GM12872 (cell line): ENCODE measurements at regions not wholly inside any gene's neighbourhood (a gene's known extent, or its start where the extent isn't known, plus 50 kb on each side); places are given as distances from the start of the nearest gene placed in this dataset.

Source experiments
- TF ChIP-seq, protein P1 (sequence below): IDR thresholded peaks from 3 replicates; pipeline ENCODE4 v1.5.1; 2011; ENCODE audit warnings: low read depth, mild to moderate bottlenecking, low read length, moderate library complexity; ENCODE audit not compliant: insufficient read depth

GRCh38 chr20:48266571-48266970, 481.3 kb upstream of the SULF2 start:
- TF ChIP-seq, protein P1, sequence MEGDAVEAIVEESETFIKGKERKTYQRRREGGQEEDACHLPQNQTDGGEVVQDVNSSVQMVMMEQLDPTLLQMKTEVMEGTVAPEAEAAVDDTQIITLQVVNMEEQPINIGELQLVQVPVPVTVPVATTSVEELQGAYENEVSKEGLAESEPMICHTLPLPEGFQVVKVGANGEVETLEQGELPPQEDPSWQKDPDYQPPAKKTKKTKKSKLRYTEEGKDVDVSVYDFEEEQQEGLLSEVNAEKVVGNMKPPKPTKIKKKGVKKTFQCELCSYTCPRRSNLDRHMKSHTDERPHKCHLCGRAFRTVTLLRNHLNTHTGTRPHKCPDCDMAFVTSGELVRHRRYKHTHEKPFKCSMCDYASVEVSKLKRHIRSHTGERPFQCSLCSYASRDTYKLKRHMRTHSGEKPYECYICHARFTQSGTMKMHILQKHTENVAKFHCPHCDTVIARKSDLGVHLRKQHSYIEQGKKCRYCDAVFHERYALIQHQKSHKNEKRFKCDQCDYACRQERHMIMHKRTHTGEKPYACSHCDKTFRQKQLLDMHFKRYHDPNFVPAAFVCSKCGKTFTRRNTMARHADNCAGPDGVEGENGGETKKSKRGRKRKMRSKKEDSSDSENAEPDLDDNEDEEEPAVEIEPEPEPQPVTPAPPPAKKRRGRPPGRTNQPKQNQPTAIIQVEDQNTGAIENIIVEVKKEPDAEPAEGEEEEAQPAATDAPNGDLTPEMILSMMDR, result no peak

DNA sequence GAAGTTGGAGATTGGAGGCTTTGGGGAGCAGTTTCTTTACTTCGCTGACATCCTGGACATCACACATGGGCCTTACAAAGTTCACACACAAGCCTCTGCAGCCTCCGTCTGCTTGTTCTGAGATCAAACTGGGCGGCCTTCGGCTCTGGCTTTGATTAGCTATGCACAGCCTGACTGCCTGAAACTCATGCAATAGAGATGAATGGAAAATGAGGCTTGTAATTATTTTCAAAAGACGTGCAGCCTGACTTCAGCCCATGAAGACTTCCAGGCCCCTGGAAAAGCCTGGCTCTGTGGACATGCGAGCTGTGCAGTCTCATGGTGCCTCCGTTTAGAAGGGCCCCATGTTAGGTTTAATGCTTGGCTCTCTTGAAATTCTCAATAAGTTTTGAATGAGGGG, 480.5 kb upstream of the SULF2 start:
- TF ChIP-seq, protein P1, result no peak

- TF ChIP-seq, protein P1, result no peak
Measured at GRCh38 chr20:48262955-48263354, 477.7 kb upstream of the SULF2 start.

- TF ChIP-seq, protein P1, result no peak
Measured at GRCh38 chr20:48262466-48262865, 477.2 kb upstream of the SULF2 start.

GRCh38 chr20:48261398-48261910, 476.2 kb upstream of the SULF2 start:
- TF ChIP-seq, protein P1, result no peak

DNA sequence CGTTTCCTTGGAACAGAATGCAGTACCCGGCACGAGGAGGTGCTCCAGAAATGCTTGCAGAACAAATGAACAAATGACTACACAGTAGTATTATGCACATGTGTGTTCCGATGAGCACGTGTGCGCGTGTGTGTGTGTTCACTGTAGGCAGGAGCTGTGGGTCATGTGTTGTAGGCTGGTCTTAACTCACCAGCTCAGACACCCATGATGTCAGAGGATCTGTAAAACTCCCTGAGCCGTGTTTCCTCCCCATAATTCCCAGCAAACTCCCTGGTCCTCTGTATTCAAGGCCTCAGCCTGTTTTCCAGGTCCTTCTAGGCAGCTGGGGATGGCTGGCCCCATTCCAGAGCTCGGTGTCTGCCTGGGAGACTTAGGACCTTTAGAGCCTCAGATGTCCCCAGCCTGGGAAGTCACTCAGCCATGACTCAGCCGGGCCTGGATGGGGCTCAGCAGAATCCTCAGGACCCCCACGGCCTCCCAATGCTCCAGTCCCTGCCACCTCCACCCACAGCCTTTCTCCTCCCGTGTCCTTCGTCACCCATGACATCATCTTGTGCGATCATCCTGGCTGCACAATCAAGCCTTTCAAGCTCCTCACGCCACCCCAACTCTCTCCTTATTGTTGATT, 475.0 kb upstream of the SULF2 start:
- TF ChIP-seq, protein P1, result no peak

DNA sequence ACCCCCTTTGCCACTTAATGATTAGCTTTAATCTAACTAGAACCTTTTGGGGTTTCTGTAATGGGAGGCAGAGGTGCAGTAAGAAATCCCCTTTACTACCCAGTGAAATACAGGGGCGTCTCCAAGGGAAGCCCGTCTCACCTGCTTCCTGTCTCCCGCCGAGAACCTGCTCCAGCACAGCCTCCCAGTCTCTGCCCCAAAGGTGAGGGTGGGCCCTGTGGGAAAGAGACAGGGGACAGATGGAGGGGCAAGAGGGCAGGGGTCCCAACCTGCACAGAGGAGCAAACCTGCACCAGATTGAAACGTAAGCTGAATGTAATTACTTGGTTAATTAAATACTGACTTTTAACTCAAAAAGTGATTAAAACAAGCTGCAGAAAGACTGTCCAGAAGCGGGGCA, 474.2 kb upstream of the SULF2 start:
- TF ChIP-seq, protein P1, result no peak
